GM19043 (cell line): ENCODE measurements at regions not wholly inside any gene's neighbourhood (a gene's known extent, or its start where the extent isn't known, plus 50 kb on each side); places are given as distances from the start of the nearest gene placed in this dataset.
"Not testable (repeated sequence)": the region's sequence is repeated elsewhere in the genome, so short reads cannot be mapped to it uniquely, and the experiment has no call there.

Source experiments
- ATAC-seq: cut with Tn5 transposase; IDR thresholded peaks from one replicate; pipeline ENCODE4 v1.9.1; 2021; ENCODE audit warnings: low read depth; ENCODE audit not compliant: unreplicated experiment

DNA sequence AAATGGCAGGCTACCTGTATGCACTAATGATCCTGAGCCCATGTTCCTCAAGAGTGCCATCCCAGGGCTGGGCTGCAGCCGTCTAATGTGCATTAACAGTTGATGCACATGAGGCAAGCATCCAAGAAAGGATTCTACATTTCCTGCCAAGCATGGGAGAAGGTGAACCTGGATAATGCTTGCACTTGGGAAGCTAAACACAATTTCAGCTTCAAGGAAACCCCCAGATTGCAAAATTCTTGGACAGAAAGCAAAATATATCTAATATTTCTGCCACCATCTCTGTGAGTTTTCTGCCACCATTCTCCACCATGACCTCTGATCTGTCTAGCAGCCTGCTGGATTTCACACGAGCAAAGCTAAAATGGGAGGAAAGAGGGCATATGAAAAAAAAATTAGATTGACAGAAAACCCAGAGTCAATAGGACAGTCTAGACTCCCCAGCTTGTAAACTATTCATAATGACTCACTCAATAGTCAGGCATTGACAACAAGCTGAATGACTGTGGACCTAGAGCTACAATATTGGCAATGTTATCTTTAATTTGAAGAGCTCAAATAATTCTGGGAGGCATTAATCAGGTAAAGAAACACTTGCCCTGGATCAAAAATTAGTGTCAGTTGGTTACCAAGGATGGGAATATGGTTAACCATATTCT is 91.9 kb upstream of the BCL2L14 start:
- no peak for ATAC-seq

DNA sequence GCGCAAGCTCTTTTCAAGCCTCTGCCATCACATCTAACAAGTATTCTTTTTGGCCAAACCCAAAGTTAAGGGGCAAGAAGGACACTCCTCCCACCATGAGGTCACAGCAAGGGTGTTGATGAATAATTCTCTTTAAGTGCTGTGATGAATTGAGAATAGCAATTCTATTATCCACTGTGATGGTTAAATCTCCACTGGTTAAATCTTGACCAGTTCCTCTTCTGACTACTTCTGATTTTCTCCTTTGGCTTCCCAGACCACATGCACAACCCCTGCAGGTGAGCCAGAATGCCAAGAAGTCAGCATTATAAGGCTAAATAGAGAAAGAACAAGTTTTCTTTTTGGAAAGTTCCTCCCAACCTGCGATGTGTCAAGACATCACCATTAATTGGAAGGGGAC is 90.6 kb upstream of the BCL2L14 start:
- ATAC-seq = no peak

DNA sequence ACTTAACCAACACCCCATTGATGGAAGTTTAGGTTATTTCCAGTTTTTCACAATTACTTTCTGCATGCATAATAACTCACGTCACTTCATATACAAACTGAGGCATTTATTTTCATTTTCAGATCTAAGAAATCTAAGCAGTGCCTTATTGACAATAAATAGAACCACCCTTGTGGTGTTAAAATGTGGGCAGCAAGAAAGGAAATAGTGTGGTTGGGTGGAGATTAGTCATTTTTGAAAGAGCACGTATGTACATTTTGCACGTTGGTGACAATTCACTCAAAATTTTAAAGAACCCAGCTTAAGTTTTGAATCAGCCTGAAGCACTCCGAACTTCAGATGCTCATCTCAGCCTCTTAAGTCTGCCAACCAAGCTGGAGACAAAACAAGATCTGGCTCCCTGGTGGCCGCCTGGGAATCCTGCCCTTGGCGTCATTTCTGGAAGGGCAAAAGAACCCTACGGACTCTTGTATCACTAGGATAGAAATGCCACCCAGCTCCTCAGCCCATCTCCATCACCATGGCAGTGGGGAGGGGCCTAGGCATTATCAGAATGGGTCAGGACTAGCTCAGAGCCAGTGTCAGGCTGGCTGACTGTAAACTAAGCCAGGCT is 89.5 kb upstream of the BCL2L14 start:
- ATAC-seq = peak; percentile 93

DNA sequence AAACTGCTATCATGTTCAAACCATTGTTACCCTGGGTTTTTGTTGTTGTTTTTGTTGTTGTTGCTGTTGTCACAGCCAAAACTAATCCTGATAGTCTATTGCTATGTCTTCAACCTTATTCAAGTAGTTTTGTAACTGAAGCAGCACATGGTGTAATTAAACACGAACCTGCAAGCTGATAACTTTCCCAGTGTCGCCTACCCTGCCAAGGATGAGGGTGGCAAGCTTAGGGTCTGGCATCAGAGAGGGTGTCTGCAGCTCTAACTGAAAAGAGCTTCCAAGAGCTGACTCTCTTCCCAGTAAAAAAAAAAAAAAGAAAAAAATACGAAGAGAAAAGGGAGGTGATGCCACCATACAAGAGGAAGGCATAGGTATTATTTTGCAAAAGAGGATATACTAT is 86.3 kb upstream of the BCL2L14 start:
- ATAC-seq = no peak

DNA sequence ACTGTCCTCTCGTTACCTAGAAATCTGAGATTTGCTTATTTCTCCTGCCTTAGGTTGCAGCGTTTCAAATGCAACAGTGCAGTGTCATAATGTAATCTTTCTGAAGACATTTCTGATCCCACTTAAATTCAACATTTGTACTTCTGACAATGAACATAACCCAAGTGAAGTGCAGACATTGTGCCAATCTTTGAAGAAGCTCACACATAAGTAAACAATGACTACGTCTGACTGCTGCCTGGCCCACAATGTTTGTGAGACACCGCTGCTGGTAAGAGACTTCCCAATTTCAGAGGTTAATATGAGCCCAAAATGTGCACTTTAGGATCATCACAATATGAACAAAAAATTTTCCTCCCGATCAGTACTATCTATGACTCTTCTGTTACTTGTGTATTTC is 84.6 kb upstream of the BCL2L14 start:
- ATAC-seq = no peak

DNA sequence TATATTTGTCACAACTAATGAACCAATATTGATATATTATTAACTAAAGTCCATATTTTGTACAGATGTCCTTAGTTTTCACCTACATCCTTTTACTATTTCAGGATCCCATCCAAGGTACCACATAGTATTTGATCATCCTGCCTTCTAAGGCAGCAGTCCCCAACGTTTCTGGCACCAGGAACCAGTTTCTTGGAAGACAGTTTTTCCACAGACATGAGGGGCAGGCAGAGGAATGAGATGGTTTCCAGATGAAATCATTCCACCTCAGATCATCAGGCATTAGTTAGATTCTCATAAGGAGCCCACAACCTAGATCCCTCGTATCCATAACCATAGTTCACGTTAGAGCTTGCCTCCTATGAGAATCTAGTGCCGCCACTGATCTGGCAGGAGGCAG is 82.8 kb upstream of the BCL2L14 start:
- no peak for ATAC-seq

DNA sequence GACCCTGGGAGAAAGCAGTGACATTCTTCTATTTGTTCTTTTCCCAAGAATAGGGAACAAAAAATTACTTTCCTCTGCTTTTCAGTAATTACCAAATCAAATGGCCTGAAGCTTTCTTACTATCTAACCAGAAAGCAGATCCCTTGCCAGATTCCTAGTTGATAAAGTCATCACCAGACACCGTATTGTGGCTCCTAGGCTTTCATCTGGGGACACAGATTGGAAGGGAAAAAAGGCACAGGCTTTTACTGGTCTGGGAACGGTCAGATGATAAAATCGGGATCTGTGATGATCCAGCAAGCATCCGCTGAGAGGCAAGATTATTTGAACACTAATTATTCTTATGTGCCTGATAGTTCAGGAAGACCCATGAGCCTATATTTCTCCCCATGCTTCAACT is 79.1 kb upstream of the BCL2L14 start:
- no peak for ATAC-seq

DNA sequence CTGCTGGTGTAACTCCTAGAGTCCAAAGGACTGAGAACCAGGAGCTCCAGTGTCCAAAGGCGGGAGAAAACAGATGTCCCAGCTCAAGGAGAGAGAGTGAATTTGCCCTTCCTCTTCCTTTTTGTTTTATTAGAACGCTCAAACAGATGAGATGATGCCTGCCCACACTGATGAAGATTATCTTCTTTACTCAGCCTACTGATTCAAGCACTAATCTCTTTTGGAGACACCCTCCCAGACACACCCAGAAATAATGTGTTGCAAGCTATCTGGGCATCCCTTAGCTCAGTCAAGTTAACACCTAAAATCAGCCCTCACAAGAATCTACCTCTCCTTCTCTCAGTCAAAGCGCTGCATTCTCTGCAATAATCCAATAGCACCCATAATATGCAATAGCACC is 78.2 kb upstream of the BCL2L14 start:
- no peak for ATAC-seq

DNA sequence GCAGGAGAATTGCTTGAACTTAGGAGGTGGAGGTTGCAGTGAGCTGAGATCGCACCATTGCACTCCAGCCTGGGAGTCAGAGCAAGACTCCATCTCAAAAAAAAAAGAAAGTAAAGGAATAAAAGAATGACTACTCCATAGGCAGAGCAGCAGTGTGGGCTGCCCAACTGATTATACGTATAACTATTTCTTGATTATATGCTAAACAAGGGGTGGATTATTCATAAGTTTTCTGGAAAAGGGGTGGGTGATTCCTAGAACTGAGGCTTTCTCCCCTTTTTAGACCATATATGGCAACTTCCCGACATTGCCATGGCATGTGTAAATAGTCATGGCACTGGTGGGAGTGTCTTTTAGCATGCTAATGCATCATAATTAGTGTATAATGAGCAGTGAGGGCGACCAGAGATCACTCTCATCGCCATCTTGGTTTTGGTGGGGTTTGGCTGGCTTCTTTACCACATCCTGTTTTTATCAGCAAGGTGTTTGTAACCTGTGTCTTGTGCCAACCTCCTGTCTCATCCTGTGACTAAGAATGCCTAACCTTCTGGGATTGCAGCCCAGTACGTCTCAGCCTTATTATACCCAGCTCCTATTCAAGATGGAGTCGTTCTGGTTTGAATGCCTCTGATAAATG is 72.3 kb upstream of the BCL2L14 start:
- not testable (repeated sequence) for ATAC-seq

DNA sequence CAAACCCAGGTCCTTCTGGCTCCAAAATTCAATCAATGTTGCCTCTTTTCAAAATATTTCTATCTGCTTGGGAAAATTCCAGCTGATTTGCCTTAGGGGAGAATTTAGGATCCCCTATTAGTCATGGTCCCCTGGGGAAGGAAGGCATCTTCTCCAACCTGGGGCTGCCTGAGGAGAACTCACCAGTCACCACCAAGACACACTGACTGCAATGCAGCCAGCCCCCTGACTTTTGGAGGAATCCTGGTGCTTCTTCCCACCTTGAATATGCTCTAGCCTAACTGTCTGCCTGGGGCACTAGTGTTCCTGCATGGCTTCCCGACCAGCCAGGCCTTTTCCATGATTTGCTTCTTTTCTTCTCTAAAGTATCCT is 71.8 kb upstream of the BCL2L14 start:
- ATAC-seq = no peak

DNA sequence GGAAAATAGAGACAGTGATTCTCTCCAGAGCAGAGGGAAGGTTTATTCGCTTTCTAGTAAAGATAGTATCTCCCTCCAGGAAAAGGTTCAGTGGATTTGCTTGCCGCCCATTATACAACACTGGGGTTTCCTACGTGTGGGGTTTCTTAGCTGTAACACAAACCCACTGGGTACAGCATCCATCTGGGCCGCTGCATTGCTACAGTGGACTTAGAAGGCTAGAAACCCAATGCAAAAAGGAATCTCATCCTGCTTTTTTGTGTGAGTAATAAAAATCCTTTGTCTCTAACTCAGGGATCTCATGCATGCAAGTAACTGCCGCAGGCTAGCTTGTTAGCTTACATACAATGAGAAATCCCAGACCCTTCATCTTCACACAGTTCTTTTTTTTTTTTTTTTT is 67.1 kb upstream of the BCL2L14 start:
- no peak for ATAC-seq

DNA sequence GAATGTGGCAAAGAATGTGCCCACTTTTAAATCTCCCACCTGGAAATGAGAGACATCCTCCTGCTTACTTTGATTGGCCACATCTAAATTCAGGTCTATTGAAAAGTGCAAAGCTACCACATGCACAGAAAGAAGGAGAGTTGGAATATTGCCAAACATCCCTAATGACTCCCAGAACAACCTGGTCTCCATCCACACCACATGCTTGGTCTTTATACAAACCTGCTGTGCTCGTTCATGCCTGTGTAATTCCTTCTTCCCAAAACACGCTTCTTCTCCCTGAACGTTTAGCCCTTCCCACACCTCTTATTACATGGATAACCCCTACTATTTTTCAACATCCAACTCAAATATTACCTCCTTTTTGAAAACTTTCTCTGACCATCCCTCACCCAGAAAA is 66.2 kb upstream of the BCL2L14 start:
- ATAC-seq = no peak

DNA sequence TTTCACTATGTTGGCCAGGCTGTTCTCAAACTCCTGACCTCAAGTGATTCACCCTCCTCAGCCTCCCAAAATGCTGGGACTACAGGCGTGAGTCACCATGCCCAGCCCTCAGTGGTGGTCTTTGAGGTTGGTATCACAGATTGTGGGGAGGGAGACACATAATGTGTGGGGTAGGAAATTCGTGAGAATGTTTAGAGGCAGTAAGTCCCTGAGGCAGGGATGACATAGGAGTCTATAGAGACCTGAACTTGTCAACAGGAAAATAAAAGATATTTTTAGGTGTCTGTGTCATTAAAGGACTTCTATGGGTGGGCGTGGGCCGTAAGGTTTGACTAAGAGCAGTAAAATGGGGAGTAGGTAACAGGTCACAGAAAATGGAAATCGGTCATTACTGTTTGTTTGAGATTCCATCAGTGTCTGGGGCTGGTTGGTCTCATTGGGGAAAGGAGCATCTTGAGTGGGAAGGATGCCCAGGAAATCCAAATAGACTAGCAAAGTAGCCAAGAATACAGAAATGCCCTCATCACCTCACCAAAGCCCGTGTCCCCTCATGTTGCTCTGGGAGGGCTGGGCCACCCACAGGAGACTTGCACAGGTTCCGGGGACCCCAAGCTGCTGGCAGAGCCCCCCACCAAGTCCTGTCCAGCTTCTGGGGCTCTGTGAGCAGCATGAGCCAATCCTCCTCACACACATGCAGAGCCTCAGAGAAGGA is 63.6 kb upstream of the BCL2L14 start:
- ATAC-seq = no peak

DNA sequence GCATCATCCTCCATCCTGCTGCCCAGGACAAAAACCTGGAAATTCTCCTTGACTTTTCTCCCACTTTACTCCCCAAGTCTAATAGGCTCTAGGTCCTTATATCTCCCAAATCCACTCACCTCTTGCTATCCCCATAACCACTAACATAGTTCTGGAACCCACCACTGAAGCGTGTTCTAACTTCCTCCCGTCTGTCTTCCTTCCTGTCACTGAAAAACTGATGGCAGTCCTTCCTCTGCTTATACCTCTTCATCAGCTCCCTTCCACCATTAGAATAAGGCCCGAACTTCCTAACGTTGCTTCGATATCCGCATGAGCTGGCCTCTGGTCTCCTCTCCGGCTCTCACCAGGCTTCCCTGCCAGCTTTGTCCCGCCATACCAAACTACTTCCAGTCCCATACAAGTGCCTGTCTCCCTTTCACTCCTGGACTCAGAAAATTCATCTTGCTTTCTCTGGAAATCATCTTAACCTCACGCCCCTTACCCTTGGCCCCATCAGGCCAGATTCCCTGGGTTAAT is 63.0 kb upstream of the BCL2L14 start:
- no peak for ATAC-seq

DNA sequence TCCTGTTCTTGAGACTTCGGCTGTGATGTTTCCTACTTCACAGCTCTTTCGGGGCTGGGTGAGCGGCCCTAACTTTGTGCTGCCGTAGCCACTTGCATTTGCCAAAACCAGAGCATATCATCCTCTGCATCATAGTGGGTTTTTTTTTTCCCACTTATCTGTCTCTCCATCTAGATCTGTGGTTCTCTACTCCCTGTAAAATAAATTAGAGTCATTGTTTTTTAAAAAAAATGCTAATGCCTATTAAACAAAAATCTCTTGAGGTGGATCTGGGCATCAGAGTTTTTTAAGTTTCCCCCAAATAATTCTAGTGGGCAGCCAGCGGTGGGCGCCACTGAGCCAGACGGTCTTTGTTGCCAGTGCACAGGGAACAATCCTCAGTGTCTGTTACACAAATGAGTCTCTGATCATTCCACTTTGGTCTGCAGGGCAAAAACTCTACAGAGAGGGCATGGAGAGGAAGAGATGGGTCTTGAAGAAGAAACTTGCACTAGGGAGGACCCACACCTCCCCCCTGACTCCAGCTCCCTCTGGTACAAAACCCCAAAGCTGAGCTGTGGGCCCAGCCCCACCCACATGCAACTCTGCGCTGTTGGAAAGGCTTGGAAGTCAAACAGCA is 62.4 kb upstream of the BCL2L14 start:
- ATAC-seq = no peak

DNA sequence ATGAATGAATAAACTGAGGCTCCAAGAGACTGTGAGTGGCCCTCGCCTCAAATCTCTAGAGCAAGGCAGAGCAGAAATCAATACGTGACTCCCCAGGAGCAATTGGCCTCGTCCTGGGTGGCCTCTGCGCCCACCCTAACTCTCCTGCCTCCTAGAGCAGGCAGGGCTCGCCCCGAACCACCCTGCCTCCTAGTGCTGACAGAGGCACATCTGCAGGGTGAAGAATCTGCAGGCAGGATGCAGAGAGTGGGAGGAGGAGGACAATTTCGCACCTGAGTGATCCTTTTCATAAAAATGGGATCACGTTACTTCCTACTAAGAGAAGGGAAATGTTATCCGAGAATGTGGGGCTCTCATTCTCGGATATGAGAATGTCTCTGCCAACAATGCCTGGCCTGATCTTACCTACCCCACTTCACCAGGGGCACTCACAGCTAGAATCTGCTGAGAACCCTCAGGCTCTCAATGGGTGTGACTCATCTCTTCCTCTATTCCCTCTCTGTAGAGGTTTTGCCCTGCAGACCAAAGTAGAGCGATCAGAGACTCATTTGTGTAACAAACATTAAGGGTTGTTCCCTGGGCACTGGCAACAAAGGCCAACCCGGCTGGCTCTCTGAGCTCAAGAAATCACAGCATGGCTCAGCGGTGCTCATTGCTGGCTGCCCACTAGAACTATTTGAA is 61.7 kb upstream of the BCL2L14 start:
- ATAC-seq = peak; percentile 39

DNA sequence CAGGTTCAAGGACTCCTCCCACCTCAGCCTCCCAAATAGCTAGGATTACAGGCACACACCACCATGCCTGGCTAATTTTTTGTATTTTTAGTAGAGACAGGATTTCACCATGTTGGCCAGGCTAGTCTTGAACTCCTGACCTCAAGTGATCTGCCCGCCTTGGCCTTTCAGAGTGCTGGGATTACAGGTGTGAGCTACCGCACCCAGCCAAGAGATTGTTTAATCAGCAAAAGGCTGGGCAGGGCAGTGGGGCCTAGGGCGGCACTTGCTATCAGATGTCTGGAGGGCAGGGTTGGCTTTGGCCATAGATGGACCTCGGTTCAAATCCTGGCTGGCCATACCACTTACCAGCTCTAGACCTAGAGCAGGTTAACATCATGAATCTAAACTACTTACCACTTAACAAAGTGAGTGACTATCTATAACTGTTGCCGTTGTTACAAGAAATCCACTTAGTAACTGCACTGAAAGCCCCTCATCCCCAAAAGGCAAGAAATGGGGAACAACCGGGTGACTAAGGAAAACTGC is 60.9 kb upstream of the BCL2L14 start:
- ATAC-seq = peak; percentile 9

DNA sequence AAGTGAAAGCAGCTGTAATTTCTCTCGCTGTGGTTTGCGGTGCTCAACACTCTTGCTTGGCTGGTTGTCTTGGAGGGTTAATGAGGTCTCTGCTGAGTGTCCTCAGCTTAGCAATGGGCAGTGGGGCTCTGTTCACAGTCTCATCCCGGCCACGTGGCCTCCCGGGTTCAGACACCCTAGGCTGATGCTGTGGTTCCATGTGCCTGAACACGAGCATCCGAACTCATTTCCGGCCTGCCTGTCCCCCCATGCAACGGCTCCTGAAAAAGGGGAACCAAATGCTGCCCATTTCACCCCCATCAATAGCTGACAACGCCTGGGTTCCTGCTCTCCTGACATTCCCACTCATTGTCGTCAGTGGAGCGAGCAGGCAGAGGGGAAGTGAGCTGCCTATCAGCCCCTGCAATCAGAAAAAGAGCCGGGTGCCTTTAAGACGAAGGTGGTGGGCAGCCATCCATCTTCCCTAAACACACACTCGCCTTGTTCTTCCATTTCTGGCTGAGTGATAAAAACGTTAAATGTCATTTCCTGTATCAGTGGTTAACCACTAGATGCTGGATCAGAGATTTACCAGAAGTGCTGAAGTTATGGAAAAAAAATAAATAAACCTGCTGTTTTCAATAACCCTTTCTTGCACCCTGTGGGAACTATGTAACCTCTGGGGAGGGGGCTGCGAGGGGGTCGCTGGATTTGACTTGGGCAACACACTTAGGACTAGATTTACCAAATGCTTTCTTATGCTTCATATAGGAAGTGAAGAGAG is 60.3 kb upstream of the BCL2L14 start:
- peak; percentile 42 for ATAC-seq

DNA sequence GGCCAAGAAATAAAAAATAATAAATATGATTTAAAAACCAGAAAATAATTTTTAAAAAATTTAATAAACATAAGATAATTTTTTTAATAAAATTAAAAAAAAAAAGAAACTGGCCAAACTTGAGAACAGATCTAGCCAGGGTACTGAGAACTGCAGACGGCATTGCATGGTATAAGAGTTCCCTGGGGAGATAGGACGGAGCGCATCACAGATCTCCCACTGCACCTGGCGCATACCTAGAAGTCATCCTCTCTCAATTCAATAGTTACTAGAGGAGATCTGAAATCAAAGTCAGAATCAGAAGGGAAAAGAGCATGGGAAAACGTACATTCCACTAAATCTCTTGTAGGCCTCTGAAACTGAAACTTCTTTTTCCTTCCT is 58.9 kb upstream of the BCL2L14 start:
- ATAC-seq = no peak
